Activated CD4-positive, alpha-beta memory T cell treated with anti-CD3 and anti-CD28 coated beads, Interleukin-2, amount 10 ng/mL, durations not matched to agents 7 days and 5 days (primary cell): ENCODE measurements at regions not wholly inside any gene's neighbourhood (a gene's known extent, or its start where the extent isn't known, plus 50 kb on each side); places are given as distances from the start of the nearest gene placed in this dataset.

Source experiments
- CTCF ChIA-PET: fragments of 350-600 bp; sonication (Branson Sonifier 250); formaldehyde crosslinking; loops from one replicate; lab custom pipeline; 2021; ENCODE audit warnings: antibody characterized with exemption, inconsistent platforms; lab: Charles Lee
- POLR2A ChIA-PET: fragments of 350-600 bp; sonication (Branson Sonifier 250); formaldehyde crosslinking; loops from one replicate; lab custom pipeline; 2021; ENCODE audit warnings: antibody characterized with exemption; lab: Charles Lee
- DNase-seq: peaks from one replicate; pipeline ENCODE4 v3.0.0-alpha.2; 2020
- H3K27ac Mint-ChIP-seq: one replicate; pipeline ENCODE4 v1.8.0; 2021; ENCODE audit warnings: mild to moderate bottlenecking, mixed read lengths
- H3K27me3 Mint-ChIP-seq: one replicate; pipeline ENCODE4 v1.8.0; 2021; ENCODE audit warnings: mixed read lengths
- H3K36me3 Mint-ChIP-seq: one replicate; pipeline ENCODE4 v1.8.0; 2021; ENCODE audit warnings: low read depth, mixed read lengths
- H3K4me1 Mint-ChIP-seq: one replicate; pipeline ENCODE4 v1.8.0; 2021; ENCODE audit warnings: mixed read lengths
- H3K4me3 Mint-ChIP-seq: one replicate; pipeline ENCODE4 v1.8.0; 2021; ENCODE audit warnings: mild to moderate bottlenecking, mixed read lengths
- H3K9me3 Mint-ChIP-seq: one replicate; pipeline ENCODE4 v1.8.0; 2021; ENCODE audit warnings: mixed read lengths

- no peaks in the 10 kb centered on the region for H3K36me3 Mint-ChIP-seq
- DNase-seq = no peak
- H3K9me3 Mint-ChIP-seq = no peaks in the 10 kb centered on the region
- H3K4me3 Mint-ChIP-seq = no peak overlapping the region
- POLR2A ChIA-PET = no interaction called here
- no peaks in the 10 kb centered on the region for H3K4me1 Mint-ChIP-seq
- CTCF ChIA-PET = no interaction called here
- H3K27me3 Mint-ChIP-seq = no peaks in the 10 kb centered on the region
- H3K27ac Mint-ChIP-seq = no peak overlapping the region
Measured at GRCh38 chr2:214674278-214674677, 135.2 kb downstream of the BARD1 start.

GRCh38 chr2:214671319-214671885 lies 138.1 kb downstream of the BARD1 start:
- H3K9me3 Mint-ChIP-seq = no peaks in the 10 kb centered on the region
- DNase-seq = no peak
- H3K36me3 Mint-ChIP-seq = no peaks in the 10 kb centered on the region
- no peak overlapping the region for H3K27ac Mint-ChIP-seq
- POLR2A ChIA-PET = no interaction called here
- no peak overlapping the region for H3K4me3 Mint-ChIP-seq
- H3K4me1 Mint-ChIP-seq = no peaks in the 10 kb centered on the region
- CTCF ChIA-PET = no interaction called here
- H3K27me3 Mint-ChIP-seq = no peaks in the 10 kb centered on the region

- Mint-ChIP-seq H3K4me3 (no peak overlapping the region), H3K4me1 (no peaks in the 10 kb centered on the region), H3K9me3 (no peaks in the 10 kb centered on the region), H3K27ac (no peak overlapping the region), H3K27me3 (no peaks in the 10 kb centered on the region), H3K36me3 (no peaks in the 10 kb centered on the region)
- ChIA-PET CTCF (no interaction called here), POLR2A (no interaction called here)
- DNase-seq = no peak
Measured at GRCh38 chr2:214652473-214652872, 157.0 kb downstream of the BARD1 start.

DNA sequence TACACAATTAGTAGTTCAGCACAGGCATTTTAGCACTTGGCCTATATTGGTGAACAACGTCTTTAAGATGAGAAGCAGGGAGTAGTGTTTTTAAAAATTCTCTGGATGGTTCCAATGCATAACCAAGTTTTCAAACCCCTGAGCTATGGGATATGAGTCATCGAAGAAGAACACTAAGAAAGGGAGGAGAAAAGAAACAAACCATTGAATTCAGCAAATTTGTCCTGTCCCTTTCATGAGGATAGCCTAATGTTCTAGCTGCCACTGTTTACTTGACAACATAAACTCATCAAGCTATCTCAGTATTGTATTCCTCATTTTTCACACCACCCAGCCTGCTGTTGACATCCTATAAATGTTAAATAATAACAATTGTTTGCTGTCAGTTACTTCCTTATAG lies 158.0 kb downstream of the BARD1 start:
- Mint-ChIP-seq H3K9me3 (no peaks in the 10 kb centered on the region), H3K27me3 (no peaks in the 10 kb centered on the region), H3K36me3 (no peaks in the 10 kb centered on the region), H3K27ac (no peak overlapping the region), H3K4me3 (no peak overlapping the region), H3K4me1 (no peaks in the 10 kb centered on the region)
- DNase-seq = no peak
- ChIA-PET CTCF (no interaction called here), POLR2A (no interaction called here)

- no peaks in the 10 kb centered on the region for H3K9me3 Mint-ChIP-seq
- H3K27me3 Mint-ChIP-seq = no peaks in the 10 kb centered on the region
- no peaks in the 10 kb centered on the region for H3K36me3 Mint-ChIP-seq
- no peak overlapping the region for H3K4me3 Mint-ChIP-seq
- no peaks in the 10 kb centered on the region for H3K4me1 Mint-ChIP-seq
- ChIA-PET CTCF (no interaction called here), POLR2A (interaction anchor here (0.6 kb wide), 1 partner anchor 621 kb away, joined by 3 read pairs; no protein-coding TSS in a partner anchor)
- no peak for DNase-seq
- H3K27ac Mint-ChIP-seq = no peak overlapping the region
Measured at GRCh38 chr2:214649440-214650205, 159.9 kb downstream of the BARD1 start.

DNA sequence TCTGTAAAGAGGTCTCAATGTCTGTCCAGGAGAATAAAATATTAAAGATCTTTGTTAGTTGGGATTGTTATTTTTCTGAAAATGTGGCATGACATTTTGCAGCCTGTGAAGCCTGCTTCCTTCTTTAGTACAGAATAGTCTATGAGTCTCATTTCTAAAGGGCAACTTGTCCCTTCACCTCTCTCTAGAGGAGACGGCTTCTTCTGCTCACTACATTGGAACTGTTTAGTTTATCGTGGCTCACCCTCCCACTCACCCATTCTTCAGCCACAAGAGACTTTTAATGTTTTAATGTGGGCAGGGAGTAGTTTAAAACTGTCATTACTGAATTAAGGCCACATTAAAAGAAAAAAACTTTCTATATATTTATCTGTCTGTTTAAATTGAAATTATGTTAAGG lies 161.0 kb downstream of the BARD1 start:
- Mint-ChIP-seq H3K36me3 (no peaks in the 10 kb centered on the region), H3K4me3 (no peak overlapping the region), H3K4me1 (no peaks in the 10 kb centered on the region), H3K9me3 (no peaks in the 10 kb centered on the region), H3K27ac (no peak overlapping the region), H3K27me3 (no peaks in the 10 kb centered on the region)
- CTCF ChIA-PET = no interaction called here
- no peak for DNase-seq
- POLR2A ChIA-PET = no interaction called here

DNA sequence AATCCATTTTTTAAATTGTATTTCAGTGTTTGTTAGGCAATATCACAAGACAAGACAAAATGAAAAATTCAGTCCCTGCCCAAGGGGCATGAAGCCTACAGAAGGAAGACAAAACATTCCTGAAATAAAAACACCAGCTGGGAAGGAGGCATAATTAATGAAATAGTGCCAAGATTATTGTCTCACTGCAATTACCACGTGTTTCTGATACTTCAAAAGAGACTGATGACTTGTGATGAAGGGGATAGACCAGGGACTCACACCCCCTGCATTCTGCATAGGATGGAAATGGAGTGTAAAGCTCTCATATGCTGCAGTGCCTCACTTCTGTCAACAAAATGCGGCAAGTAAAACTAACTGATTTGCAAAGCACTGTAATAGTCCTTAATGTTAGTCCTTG lies 178.1 kb downstream of the BARD1 start:
- H3K4me1 Mint-ChIP-seq = no peaks in the 10 kb centered on the region
- no peaks in the 10 kb centered on the region for H3K27me3 Mint-ChIP-seq
- no peaks in the 10 kb centered on the region for H3K9me3 Mint-ChIP-seq
- CTCF ChIA-PET = no interaction called here
- no peak for DNase-seq
- no peak overlapping the region for H3K27ac Mint-ChIP-seq
- H3K4me3 Mint-ChIP-seq = no peak overlapping the region
- POLR2A ChIA-PET = no interaction called here
- no peaks in the 10 kb centered on the region for H3K36me3 Mint-ChIP-seq

GRCh38 chr2:214630402-214631045 lies 179.0 kb downstream of the BARD1 start:
- no peaks in the 10 kb centered on the region for H3K9me3 Mint-ChIP-seq
- H3K36me3 Mint-ChIP-seq = no peaks in the 10 kb centered on the region
- no peak for DNase-seq
- no peaks in the 10 kb centered on the region for H3K4me1 Mint-ChIP-seq
- H3K4me3 Mint-ChIP-seq = no peak overlapping the region
- no peaks in the 10 kb centered on the region for H3K27me3 Mint-ChIP-seq
- CTCF ChIA-PET = no interaction called here
- POLR2A ChIA-PET = no interaction called here
- no peak overlapping the region for H3K27ac Mint-ChIP-seq

DNA sequence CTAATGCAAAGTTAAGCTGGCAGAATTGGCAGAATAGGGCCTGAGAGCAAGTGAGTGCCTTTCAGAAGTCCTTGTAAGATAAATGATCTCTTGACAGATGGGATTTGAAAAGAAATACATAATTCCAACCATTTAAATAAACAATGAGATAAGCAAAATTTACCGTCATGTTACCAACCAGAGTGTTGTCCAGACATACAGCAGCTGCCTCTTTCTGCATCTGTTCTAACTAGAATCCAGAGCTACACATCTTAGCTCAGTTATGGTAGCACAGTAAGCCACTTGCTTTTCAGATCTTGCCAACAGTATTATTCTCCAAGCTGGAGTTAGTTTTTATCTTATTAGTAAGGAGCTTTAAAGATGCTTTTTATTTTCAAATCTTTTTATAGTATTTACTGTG lies 179.6 kb downstream of the BARD1 start:
- no peak overlapping the region for H3K27ac Mint-ChIP-seq
- no peak overlapping the region for H3K4me3 Mint-ChIP-seq
- ChIA-PET CTCF (no interaction called here), POLR2A (no interaction called here)
- H3K36me3 Mint-ChIP-seq = no peaks in the 10 kb centered on the region
- no peaks in the 10 kb centered on the region for H3K4me1 Mint-ChIP-seq
- H3K9me3 Mint-ChIP-seq = no peaks in the 10 kb centered on the region
- H3K27me3 Mint-ChIP-seq = no peaks in the 10 kb centered on the region
- DNase-seq = no peak
